Keratinocyte (primary cell): ENCODE measurements at regions not wholly inside any gene's neighbourhood (a gene's known extent, or its start where the extent isn't known, plus 50 kb on each side); places are given as distances from the start of the nearest gene placed in this dataset.

Experiments used
- DNase-seq: peaks from one replicate; pipeline ENCODE4 v3.0.0-alpha.2; 2011; ENCODE audit warnings: low read depth, missing footprints, low spot score
- FAIRE-seq: peaks from 2 replicates; lab custom pipeline; 2011; peaks lifted over from hg19 to GRCh38; lab: Jason Lieb, UNC
- H2AFZ ChIP-seq: 2 replicates; pipeline ENCODE4 v1.6.0; 2012; ENCODE audit warnings: low read length, control low read depth, inconsistent platforms; ENCODE audit not compliant: control insufficient read depth
- H3K27ac ChIP-seq: 2 replicates; pipeline ENCODE4 v1.5.1; 2011; ENCODE audit warnings: low read length; ENCODE audit not compliant: control insufficient read depth, insufficient read depth
- H3K27me3 ChIP-seq: 3 replicates; pipeline ENCODE4 v1.6.0; 2011; ENCODE audit warnings: low read length; ENCODE audit not compliant: control insufficient read depth, insufficient read depth; ENCODE audit errors: extremely low read depth
- H3K36me3 ChIP-seq, 2 experiments: 2 replicates in 1 of 2; 3 replicates in 1 of 2; pipeline ENCODE4 v1.5.1; 2011; ENCODE audit warnings: low read length in 2 of 2, mild to moderate bottlenecking in 1 of 2; ENCODE audit not compliant: control insufficient read depth in 2 of 2, insufficient read depth in 2 of 2; ENCODE audit errors: extremely low read depth in 1 of 2
- H3K4me1 ChIP-seq: 3 replicates; pipeline ENCODE4 v1.5.1; 2011; ENCODE audit warnings: low read length; ENCODE audit not compliant: control insufficient read depth, insufficient read depth; ENCODE audit errors: extremely low read depth
- H3K4me2 ChIP-seq: 3 replicates; pipeline ENCODE4 v1.6.0; 2011; ENCODE audit warnings: low read depth, low read length; ENCODE audit not compliant: control insufficient read depth, insufficient read depth; ENCODE audit errors: extremely low read depth
- H3K4me3 ChIP-seq, 3 experiments: fragments of 200-600 bp in 1 of 3; sonication (generic) in 1 of 3; 2 replicates in 2 of 3; 3 replicates in 1 of 3; pipeline ENCODE4 v1.5.1; 2011 to 2016; ENCODE audit warnings: low read length in 3 of 3, mild to moderate bottlenecking in 3 of 3, control low read depth in 2 of 3, inconsistent platforms in 1 of 3, low read depth in 1 of 3, mixed read lengths in 1 of 3, mixed run types in 1 of 3, moderate library complexity in 1 of 3; ENCODE audit not compliant: control insufficient read depth in 2 of 3, insufficient read depth in 2 of 3; ENCODE audit errors: extremely low read depth in 1 of 3
- H3K79me2 ChIP-seq: 2 replicates; pipeline ENCODE4 v1.6.0; 2012; ENCODE audit warnings: low read length; ENCODE audit not compliant: control insufficient read depth, insufficient read depth
- H3K9ac ChIP-seq: 3 replicates; pipeline ENCODE4 v1.6.0; 2011; ENCODE audit warnings: low read length; ENCODE audit not compliant: control insufficient read depth, insufficient read depth; ENCODE audit errors: extremely low read depth
- H3K9me1 ChIP-seq: 3 replicates; pipeline ENCODE4 v1.6.0; 2011; ENCODE audit warnings: low read length; ENCODE audit not compliant: control insufficient read depth, insufficient read depth; ENCODE audit errors: extremely low read depth
- H3K9me3 ChIP-seq: 2 replicates; pipeline ENCODE4 v1.5.1; 2012; ENCODE audit warnings: low read depth, low read length; ENCODE audit not compliant: control insufficient read depth
- H4K20me1 ChIP-seq: 3 replicates; pipeline ENCODE4 v1.6.0; 2011; ENCODE audit warnings: low read length; ENCODE audit not compliant: control insufficient read depth, insufficient read depth; ENCODE audit errors: extremely low read depth
- EZH2 ChIP-seq: IDR thresholded peaks from one replicate; pipeline ENCODE4 v1.6.1; 2012; ENCODE audit warnings: inconsistent platforms, mild to moderate bottlenecking, low read length, moderate library complexity
- dilution Hi-C: fragments of 300-500 bp; cut with MboI; formaldehyde crosslinking; loops from one replicate; pipeline ENCODE4 v1.7.0; 2020; ENCODE audit warnings: low sequenced_read_pairs; ENCODE audit not compliant: extremely low pct_ligation_motif_present
- TF ChIP-seq, protein P1 (sequence below), 3 experiments: IDR thresholded peaks in 1 of 3; conservative IDR thresholded peaks in 1 of 3; optimal IDR thresholded peaks in 1 of 3; 2 replicates in 2 of 3; 3 replicates in 1 of 3; pipeline versions ENCODE3 to v1.5.1; 2011; ENCODE audit warnings: low read length in 3 of 3, mild to moderate bottlenecking in 3 of 3, moderate library complexity in 2 of 3, control low read depth in 1 of 3, inconsistent platforms in 1 of 3; ENCODE audit not compliant: insufficient read depth in 2 of 3; ENCODE audit errors: extremely low read depth in 1 of 3

DNA sequence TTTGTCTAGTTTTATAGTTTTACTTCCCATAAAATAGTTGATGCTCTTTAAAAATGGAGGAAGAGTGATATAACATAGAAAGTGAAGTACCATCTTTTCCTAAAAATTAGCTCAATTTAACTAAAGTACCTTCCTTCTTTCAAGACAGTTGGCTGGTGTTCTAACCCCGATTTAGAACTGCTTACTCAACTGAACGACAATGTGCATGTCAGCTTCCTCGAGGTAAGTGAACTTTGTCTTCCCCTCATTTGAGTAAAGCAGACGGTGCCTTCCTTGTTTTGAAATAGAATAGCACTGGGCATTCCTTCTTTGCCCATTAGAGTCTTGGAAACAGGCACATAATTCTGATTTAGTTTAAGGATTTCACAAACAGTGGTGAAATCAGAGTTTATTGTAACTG is 1519.2 kb downstream of the EFNB2 start:
- Histone ChIP-seq H3K9me1 (no peaks in the 10 kb centered on the region), H3K4me2 (no peak overlapping the region), H4K20me1 (no peaks in the 10 kb centered on the region), H2AFZ (no peak overlapping the region), H3K27me3 (no peaks in the 10 kb centered on the region), H3K36me3 (no peaks in the 10 kb centered on the region), H3K27ac (no peak overlapping the region), H3K9ac (no peak overlapping the region), H3K4me3 (no peak overlapping the region), H3K79me2 (no peaks in the 10 kb centered on the region), H3K9me3 (no peaks in the 10 kb centered on the region), H3K4me1 (no peaks in the 10 kb centered on the region)
- no peak for DNase-seq
- no peak for FAIRE-seq
- no peak for TF ChIP-seq EZH2
- TF ChIP-seq, protein P1, sequence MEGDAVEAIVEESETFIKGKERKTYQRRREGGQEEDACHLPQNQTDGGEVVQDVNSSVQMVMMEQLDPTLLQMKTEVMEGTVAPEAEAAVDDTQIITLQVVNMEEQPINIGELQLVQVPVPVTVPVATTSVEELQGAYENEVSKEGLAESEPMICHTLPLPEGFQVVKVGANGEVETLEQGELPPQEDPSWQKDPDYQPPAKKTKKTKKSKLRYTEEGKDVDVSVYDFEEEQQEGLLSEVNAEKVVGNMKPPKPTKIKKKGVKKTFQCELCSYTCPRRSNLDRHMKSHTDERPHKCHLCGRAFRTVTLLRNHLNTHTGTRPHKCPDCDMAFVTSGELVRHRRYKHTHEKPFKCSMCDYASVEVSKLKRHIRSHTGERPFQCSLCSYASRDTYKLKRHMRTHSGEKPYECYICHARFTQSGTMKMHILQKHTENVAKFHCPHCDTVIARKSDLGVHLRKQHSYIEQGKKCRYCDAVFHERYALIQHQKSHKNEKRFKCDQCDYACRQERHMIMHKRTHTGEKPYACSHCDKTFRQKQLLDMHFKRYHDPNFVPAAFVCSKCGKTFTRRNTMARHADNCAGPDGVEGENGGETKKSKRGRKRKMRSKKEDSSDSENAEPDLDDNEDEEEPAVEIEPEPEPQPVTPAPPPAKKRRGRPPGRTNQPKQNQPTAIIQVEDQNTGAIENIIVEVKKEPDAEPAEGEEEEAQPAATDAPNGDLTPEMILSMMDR (optimal IDR thresholded peaks at IDR 0.05 in 1 of 3, IDR thresholded peaks at IDR 0.05 in 1 of 3, conservative IDR thresholded peaks at IDR 0.05 in 1 of 3; ENCODE audit: extremely low read depth in 1 of 3, insufficient read depth in 2 of 3, low read length in 3 of 3), result no peak
- dilution Hi-C loops, result no loop called here

DNA sequence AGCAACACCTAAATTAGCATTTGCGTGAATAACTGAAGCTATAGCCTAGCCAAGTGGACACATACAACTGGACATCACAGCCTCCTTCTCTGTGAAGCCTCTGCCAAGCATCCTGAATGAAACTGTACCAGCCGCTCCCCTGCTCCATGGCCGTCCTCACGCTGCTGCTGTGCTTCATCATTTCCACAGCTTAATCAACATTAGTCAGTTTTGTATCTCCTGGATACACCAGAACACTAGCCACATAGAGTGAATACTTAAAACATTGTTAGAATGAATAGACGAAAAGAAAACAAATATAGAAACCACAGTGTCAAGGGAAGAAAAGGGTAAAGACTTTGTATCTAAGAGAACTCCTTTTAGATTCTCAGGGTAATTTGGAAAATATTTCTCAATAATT is 1526.9 kb downstream of the EFNB2 start:
- H3K9me3 ChIP-seq, result no peaks in the 10 kb centered on the region
- dilution Hi-C loops, result no loop called here
- no peak for DNase-seq
- FAIRE-seq, result no peak
- H3K4me2 ChIP-seq, result no peak overlapping the region
- H3K27ac ChIP-seq, result no peak overlapping the region
- no peak overlapping the region for H3K9ac ChIP-seq
- no peak overlapping the region for H2AFZ ChIP-seq
- H3K36me3 ChIP-seq, result no peaks in the 10 kb centered on the region
- H3K9me1 ChIP-seq, result no peaks in the 10 kb centered on the region
- TF ChIP-seq EZH2, result no peak
- TF ChIP-seq, protein P1 (optimal IDR thresholded peaks at IDR 0.05 in 1 of 3, IDR thresholded peaks at IDR 0.05 in 1 of 3, conservative IDR thresholded peaks at IDR 0.05 in 1 of 3; ENCODE audit: extremely low read depth in 1 of 3, insufficient read depth in 2 of 3, low read length in 3 of 3), result no peak
- H4K20me1 ChIP-seq, result no peaks in the 10 kb centered on the region
- no peaks in the 10 kb centered on the region for H3K27me3 ChIP-seq
- H3K4me1 ChIP-seq, result no peaks in the 10 kb centered on the region
- H3K79me2 ChIP-seq, result no peaks in the 10 kb centered on the region
- H3K4me3 ChIP-seq, result no peak overlapping the region
